GM18870 (cell line): ENCODE measurements at regions not wholly inside any gene's neighbourhood (a gene's known extent, or its start where the extent isn't known, plus 50 kb on each side); places are given as distances from the start of the nearest gene placed in this dataset.
"Not testable (repeated sequence)": the region's sequence is repeated elsewhere in the genome, so short reads cannot be mapped to it uniquely, and the experiment has no call there.

Experiments used
- ATAC-seq: cut with Tn5 transposase; IDR thresholded peaks from one replicate; pipeline ENCODE4 v1.9.1; 2021; ENCODE audit warnings: moderate library complexity; ENCODE audit not compliant: unreplicated experiment

DNA sequence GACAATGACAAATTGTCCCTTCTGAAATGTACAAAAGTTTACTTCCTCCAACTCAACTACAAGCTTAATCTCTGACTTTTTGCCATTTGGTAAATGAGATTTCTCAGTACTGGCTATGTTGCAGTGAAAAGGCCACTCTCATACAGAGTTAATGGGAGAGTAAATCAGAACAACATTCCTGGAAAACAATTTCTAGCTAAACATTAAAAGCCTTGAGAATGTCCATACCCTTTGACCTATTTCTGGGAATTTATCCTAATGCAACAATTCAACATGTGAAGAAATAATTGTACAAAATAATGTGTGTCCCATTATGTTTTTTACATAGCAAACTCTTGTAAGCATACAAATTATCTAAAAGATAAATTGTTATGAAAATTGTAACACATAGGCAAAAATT lies 56.3 kb upstream of the SPEF2 start:
- no peak for ATAC-seq

DNA sequence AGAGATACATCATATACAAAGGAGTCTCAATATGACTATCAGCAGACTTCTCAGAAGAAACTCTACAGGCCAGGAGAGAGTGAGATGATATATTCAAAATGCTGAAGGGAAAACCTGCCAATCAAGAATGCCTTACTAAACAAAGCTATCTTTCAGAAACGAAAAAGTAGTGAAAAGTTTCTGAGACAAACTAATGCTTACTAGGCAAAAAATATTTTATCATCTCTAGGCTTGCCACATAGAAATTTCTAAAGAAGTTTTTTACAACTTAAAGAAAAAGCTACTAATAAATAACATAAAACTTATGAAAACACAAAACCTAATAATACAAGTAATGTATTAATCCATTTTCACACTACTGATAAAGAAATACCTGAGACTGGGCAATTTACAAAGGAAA lies 59.9 kb upstream of the SPEF2 start:
- ATAC-seq = no peak

DNA sequence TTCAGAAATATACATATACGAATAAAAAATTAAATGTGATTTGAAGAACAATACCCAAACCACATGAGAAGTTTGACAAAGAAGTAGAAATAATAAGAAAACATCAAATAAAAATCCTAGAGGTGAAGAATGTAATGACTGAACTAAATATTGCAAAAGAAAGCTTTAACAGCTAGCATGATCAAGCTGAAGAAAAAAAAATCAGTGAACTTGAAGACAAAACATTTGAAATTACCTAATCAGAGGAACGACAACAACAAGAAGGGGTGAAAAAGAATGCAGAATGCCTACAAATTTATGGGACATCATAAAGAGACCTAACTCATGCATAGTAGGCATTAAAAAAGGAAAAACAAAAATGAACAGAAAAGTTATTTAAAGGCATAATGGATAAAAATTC lies 60.5 kb upstream of the SPEF2 start:
- ATAC-seq = no peak

DNA sequence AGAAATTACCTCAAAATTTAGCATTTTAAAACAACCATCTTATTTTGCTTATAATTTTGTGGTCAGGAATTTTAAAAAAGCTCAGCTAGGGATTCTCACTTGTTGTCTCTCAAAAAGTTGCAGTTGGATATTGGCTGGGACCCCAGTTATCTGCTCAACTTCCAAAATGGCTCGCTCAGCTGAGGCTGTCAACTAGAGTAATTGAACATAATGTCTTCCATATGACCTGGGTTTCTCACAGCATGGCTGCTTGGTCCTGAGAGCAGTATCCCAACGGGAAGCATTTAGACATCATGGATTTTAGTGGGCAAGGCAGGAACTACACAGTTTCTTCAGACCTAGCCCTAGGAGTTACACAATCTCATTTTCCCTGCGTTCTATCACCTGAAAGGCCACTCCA lies 63.6 kb upstream of the SPEF2 start:
- no peak for ATAC-seq

DNA sequence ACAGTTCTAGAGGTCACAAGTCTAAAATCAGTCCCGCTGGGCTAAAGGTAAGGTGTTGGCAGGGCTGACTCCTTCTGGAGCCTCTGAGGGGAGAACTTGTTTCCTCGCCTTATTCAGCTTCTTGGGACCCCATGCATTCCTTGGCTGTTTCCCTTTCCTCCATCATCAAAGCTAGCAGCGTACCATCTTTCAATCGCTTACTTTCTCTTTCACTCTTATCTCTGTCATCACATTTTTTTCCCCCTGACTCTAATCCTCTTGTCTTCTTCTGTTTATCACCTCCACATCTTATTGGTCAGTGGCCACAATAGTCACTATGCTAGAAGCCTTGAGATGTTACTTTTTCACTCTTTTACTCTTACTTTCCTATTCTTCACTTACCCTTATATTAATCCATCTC lies 72.5 kb upstream of the SPEF2 start:
- no peak for ATAC-seq

DNA sequence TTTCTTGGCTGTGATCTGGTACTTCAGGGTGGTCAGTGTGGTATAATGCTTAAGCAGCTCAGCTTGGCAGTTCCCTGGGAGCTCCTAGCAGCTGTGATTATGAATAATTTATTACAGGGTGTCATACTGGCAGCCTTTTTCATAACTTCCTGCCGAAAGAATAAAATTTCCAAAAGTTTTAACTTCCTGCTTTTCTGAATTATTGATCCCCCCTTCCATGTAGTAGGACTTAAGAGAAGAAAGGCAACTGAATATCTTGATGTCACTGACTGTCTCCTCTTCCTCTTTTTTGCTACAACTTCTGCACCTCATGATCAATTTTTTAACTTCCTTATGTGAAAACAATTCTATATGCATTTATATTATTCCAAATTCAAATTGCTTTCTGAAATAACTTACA lies 74.3 kb upstream of the SPEF2 start:
- no peak for ATAC-seq

DNA sequence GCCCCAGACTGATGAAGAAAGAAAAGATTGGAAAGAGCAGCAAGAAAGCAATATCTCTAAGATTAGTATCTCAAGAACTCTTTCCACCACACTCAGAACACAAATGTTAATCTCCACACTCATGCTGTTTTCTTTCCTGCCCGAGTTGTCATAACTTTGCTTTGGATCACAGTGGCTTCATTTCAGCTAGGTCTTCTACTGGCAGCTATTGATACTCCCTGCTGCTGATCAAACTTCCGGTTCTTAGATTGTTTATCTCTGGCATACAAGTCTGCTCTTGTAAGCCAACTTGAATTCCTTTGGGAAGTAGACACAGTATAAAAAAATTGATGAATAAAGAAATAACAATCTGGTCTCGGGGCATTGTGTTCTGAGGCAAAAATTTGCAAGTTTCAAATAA lies 77.7 kb upstream of the SPEF2 start:
- ATAC-seq = no peak

GRCh38 chr5:35538198-35538931 lies 79.3 kb upstream of the SPEF2 start:
- ATAC-seq = no peak

- ATAC-seq = no peak
Measured at GRCh38 chr5:35533156-35533555, 84.5 kb upstream of the SPEF2 start.

DNA sequence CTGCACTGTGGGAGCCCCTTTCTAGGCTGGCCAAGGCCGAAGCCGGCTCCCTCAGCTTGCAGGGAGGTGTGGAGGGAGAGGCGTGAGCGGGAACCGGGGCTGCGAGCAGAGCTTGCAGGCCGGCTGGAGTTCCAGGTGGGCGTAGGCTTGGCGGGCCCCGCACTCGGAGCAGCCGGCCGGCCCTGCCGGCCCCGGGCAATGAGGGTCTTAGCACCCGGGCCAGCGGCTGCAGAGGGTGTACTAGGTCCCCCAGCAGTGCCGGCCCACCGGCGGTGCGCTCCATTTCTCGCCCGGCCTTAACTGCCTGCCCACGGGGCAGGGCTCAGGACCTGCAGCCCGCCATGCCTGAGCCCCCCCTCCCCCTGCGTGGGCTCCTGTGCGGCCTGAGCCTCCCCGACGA lies 86.1 kb upstream of the SPEF2 start:
- not testable (repeated sequence) for ATAC-seq

DNA sequence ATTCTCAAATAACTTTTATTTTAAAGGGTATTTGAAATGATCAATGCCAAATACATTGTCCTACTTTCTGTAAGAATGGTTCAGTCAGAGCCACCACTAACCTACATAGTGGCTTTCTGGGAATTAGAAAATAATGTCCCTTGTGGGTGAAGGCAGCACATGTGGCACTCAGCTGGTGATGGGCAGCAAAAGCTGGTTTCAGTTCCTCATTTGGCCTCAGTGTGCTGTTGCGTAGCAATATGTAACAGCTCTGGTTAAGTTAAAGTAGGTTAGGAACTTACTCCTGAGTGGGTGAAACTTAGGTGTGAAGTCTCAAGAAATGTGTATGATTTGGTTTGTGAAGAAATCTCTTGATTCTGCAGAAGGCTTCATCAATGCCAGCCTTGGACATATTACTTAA lies 99.6 kb upstream of the SPEF2 start:
- ATAC-seq = peak; percentile 99

DNA sequence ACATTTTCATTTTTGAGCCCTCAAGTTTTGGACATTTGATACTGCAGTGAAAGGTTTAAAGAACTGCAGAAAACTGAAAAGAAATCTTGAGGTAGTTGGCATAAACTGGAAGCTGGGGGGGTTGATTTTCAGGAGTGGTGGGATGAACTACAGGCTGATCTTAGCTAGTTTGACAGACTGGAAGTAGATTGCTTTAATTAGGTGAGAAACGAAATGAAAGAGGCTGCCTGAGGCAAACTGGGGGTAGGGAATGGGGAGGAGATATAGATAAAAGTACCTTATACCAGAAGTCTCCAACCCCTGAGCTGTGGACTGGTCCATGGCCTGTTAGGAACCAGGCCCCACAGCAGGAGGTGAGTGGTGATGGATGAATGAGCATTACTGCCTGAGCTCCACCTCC lies 101.4 kb upstream of the SPEF2 start:
- ATAC-seq = no peak

DNA sequence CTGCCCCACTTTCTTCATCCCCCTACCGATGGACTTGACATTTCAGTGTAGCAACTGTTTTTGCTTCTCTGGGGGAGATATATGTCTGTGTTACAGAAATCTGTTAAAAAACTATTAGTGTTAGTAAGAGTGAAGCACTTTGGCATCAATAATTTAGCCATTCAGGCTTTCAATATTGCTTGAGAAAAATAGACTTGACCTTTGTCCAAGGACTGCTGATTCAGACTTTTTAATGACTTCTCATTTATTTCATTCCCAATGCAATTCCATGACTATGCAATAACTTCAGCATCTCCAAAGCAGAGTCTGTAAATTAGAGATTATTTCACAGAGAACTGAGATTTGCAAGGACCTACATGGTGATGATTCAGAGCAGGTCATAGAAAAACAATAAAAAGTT lies 104.1 kb upstream of the SPEF2 start:
- ATAC-seq = no peak

DNA sequence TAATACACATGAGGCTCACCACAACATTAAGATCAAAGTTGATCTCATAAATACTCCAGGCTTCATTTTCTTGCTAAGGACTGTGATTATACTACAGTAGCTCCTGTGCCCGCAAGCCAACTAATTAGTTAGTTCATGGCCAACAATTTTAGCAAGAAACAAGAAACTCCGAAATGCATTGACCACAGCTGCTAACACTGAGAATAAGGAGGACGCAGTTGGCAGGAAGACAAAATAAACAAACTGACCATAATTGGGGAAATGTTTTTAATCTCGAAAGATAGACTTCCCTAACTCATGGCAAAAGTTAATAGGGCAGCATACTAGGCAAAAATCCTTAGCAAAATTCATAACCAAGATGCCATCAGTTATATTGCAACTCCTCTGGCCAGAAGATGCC lies 115.5 kb upstream of the SPEF2 start:
- no peak for ATAC-seq

- ATAC-seq = no peak
Measured at GRCh38 chr5:35488791-35489190, 128.9 kb upstream of the SPEF2 start.

GRCh38 chr5:35488055-35488454 lies 129.6 kb upstream of the SPEF2 start:
- no peak for ATAC-seq

- no peak for ATAC-seq
Measured at GRCh38 chr5:35487233-35488025, 130.2 kb upstream of the SPEF2 start.

DNA sequence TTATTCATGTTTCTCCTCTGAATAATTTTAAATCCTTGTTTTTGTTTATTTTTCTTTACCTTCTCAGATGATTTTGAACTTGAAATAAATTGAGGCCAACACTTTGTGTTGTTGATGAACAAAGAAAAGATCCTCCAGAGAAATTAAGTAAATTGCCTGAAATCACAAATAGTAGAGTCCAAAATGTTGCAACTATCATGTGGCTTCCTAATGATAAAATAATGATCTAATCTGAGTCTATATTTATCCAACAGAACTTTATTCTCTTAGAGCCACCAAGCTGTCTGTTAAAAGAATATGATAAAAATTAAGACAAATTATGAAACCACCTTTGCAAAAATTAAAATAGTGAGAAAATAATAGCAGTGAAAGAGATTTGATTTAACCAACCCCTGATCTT lies 132.2 kb upstream of the SPEF2 start:
- ATAC-seq = no peak

DNA sequence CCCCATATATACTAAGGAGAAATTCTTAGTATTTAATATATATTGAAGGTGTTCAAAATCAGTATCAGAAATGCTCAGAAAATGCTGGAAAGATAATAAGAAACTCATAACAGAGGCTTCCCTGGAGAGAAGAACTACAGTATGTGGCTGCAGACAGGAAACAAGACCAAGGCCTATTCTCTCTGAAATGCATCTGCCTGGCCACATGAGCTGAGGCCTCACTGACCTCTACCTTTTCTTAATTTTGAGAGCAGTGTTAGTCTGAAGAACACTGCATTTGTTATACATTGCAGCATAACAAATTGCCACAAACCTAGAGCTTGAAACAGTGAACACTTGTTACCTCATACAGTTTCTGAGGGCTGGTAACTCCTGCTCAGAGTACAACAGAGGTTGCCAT lies 133.4 kb upstream of the SPEF2 start:
- ATAC-seq = no peak

DNA sequence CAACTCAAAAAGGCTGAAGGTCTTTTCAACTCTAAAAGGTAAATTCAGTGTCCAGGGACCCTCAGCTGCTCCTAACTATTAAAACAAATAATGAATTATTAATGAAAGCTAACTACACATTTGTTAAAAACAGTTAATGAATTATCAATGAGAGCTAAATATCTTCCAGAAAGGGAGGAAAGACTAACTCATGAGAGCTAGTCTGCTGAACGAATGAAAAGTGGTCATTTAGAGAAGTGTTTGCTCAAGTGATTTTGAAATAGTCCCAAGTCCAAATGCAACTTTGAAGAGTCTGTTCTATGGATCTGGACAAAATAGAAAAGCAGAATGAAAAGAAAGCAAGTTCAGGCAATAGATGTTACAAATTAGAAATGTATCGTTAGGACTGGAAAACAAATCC lies 133.9 kb upstream of the SPEF2 start:
- ATAC-seq = no peak

GRCh38 chr5:35483191-35483590 lies 134.5 kb upstream of the SPEF2 start:
- ATAC-seq = no peak

GRCh38 chr5:35482167-35482755 lies 135.4 kb upstream of the SPEF2 start:
- no peak for ATAC-seq
